Naive B cell (primary cell): ENCODE measurements at regions not wholly inside any gene's neighbourhood (a gene's known extent, or its start where the extent isn't known, plus 50 kb on each side); places are given as distances from the start of the nearest gene placed in this dataset.

Experiments
- ATAC-seq, 2 donors: fragments of 150-1000 bp; cut with Tn5 transposase; 2 replicates each; pipeline ENCODE4 v1.10.0; 2021; ENCODE audit warnings: low read depth in 2 of 2, mild to moderate bottlenecking in 2 of 2, moderate library complexity in 2 of 2
- DNase-seq: peaks from one replicate; pipeline ENCODE4 v3.0.0; 2022
- H3K27ac Mint-ChIP-seq, 6 donors: one replicate each; pipeline ENCODE4 v1.8.0; 2020 to 2022; ENCODE audit warnings: mild to moderate bottlenecking in 6 of 6, mixed read lengths in 6 of 6, moderate library complexity in 5 of 6, inconsistent platforms in 2 of 6
- H3K27me3 Mint-ChIP-seq, 3 donors: one replicate each; pipeline ENCODE4 v1.8.0; 2021 to 2022; ENCODE audit warnings: mixed read lengths in 3 of 3, mild to moderate bottlenecking in 1 of 3
- H3K36me3 Mint-ChIP-seq, 2 donors: one replicate each; pipeline ENCODE4 v1.8.0; 2020 to 2022; ENCODE audit warnings: mixed read lengths in 2 of 2, inconsistent platforms in 1 of 2, mild to moderate bottlenecking in 1 of 2
- H3K4me1 Mint-ChIP-seq, 3 donors: one replicate each; pipeline ENCODE4 v1.8.0; 2020 to 2022; ENCODE audit warnings: mixed read lengths in 3 of 3, inconsistent platforms in 1 of 3, mild to moderate bottlenecking in 1 of 3, moderate library complexity in 1 of 3
- H3K4me3 Mint-ChIP-seq, 8 donors: one replicate each; pipeline ENCODE4 v1.8.0; 2020 to 2022; ENCODE audit warnings: mild to moderate bottlenecking in 8 of 8, mixed read lengths in 8 of 8, moderate library complexity in 8 of 8, inconsistent platforms in 2 of 8
- H3K9me3 Mint-ChIP-seq, 7 donors: one replicate each; pipeline ENCODE4 v1.8.0; 2020 to 2022; ENCODE audit warnings: mixed read lengths in 7 of 7, mild to moderate bottlenecking in 5 of 7, inconsistent platforms in 2 of 7, moderate library complexity in 1 of 7

DNA sequence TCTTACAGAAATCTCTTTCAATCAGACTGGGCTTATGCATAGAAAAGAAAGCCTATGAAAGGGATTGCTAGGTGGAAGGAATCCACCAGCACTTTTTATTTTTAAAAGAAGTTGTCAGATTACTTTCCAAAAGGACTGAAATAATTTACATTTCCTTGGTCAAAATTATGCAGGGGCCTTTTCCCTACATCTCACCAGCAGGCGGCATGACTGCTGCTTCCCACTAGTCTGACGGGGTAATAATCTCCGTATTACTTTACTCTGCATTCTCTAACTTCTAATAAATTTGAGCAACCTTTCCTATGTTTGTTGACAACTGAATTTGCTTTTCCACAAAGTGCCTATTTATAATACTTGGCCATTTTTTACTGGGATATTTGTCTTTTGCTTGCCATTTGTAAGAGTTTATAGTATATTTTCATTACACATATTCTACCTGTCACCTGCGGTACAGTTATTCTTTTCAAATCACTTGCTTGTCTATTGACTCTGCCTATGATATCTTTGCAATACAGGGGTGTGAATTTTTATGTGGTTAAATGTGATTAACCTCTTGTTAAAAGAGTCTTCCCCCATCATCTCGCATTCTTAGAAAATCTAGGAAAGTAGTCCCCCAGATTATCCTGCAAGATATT, 51.9 kb upstream of the USP47 start:
- no peak for DNase-seq
- H3K4me1 Mint-ChIP-seq = no peaks in the 10 kb centered on the region
- no peak for ATAC-seq
- H3K27me3 Mint-ChIP-seq = peaks cover 1 to 28% (median 8%) of the 10 kb centered on the region in 3 donors
- no peak overlapping the region for H3K4me3 Mint-ChIP-seq
- H3K27ac Mint-ChIP-seq = no peak overlapping the region
- no peaks in the 10 kb centered on the region for H3K36me3 Mint-ChIP-seq
- H3K9me3 Mint-ChIP-seq = no peaks in the 10 kb centered on the region

GRCh38 chr11:11788063-11788710, 53.6 kb upstream of the USP47 start:
- no peak for DNase-seq
- H3K27ac Mint-ChIP-seq = peak overlapping the region in 1 of 6 donors; percentile 1
- H3K4me3 Mint-ChIP-seq = no peak overlapping the region
- H3K36me3 Mint-ChIP-seq = no peaks in the 10 kb centered on the region
- ATAC-seq = peak in 1 of 2 donors; percentile 13
- no peaks in the 10 kb centered on the region for H3K9me3 Mint-ChIP-seq
- peaks cover 8 to 26% (median 13%) of the 10 kb centered on the region in 3 donors for H3K27me3 Mint-ChIP-seq
- H3K4me1 Mint-ChIP-seq = no peaks in the 10 kb centered on the region

DNA sequence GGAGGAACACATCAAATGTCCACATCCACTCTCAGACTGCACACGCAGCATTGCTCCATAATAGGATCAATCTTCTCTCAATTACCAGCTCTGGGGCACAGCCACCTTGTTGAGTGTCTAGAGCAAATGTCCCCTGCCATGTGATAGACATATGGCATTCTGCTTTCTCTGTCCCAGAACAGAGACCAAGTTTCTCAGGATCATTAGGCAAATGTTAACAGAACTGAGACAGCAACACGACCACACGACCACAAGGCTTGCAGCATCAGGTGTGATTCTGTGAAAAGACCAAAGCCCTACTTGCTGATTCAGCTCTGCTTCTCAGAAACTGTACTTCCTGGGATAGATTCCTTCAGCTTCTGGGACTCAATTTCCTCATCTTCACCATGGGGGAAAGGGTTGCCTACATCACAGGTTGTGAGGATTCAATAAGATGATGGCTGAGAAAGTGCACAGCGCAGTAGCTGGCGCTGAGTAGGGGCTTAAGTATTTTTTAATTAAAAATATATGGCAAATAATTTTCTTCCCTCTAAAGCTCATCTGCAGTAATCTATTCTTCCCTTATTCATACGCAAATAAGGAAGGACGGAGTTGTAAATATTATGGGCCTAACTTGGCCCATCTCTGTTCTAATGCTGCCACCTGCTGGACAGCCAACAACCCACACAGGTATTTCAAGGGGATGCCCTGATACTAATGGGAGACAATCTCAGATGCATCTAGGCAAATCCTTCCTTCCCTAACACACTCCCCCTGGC, 54.3 kb upstream of the USP47 start:
- peaks cover 8 to 25% (median 16%) of the 10 kb centered on the region in 3 donors for H3K27me3 Mint-ChIP-seq
- H3K4me3 Mint-ChIP-seq = no peak overlapping the region

DNA sequence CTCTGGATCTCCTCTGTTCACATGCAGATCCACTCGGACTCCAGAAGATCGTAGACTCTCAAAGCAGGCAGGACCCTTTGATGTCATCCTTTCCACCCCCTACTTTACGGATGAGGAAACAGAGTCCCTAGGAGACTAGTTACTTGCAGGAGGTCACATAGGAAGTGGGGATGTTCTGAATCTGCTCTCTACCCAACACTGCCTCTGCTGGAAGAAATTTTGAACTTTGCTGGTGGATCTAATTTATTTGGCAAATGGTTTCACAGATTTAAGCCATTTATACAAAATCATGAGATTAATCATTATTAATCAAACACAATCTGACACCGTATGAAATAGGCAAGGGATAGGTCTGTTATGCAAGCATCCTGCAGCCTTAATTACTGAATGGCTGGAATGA, 55.0 kb upstream of the USP47 start:
- peaks cover 14 to 28% (median 23%) of the 10 kb centered on the region in 3 donors for H3K27me3 Mint-ChIP-seq
- H3K9me3 Mint-ChIP-seq = no peaks in the 10 kb centered on the region
- no peak overlapping the region for H3K4me3 Mint-ChIP-seq
- DNase-seq = no peak
- ATAC-seq = no peak
- no peaks in the 10 kb centered on the region for H3K4me1 Mint-ChIP-seq
- H3K27ac Mint-ChIP-seq = peak overlapping the region in 1 of 6 donors; percentile 12
- H3K36me3 Mint-ChIP-seq = no peaks in the 10 kb centered on the region

More for the DNA sequence above, 54.3 kb upstream of the USP47 start:
- Mint-ChIP-seq H3K9me3 (no peaks in the 10 kb centered on the region), H3K4me1 (no peaks in the 10 kb centered on the region), H3K27ac (no peak overlapping the region), H3K36me3 (no peaks in the 10 kb centered on the region)
- ATAC-seq (peak; percentile 89 to 95), DNase-seq (peak; percentile 50)

DNA sequence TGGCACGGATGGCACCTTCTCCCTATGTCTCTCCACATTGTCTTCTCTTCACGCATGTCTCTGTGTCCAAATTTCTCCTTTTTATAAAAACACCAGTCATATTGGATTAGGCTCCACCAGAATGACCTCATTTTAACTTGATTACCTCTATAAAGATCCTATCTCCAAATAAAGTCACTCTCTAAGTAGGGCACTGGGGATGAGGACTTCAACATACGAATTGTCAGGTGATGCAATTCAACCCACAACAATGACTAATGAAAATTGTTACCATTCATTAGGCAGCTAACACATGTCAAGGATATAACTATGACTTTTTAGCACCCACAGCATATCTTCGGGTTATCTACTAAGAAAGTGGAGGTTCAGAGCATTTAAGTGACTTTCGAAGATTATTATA, 55.5 kb upstream of the USP47 start:
- Mint-ChIP-seq H3K4me3 (no peak overlapping the region), H3K9me3 (no peaks in the 10 kb centered on the region), H3K27ac (no peak overlapping the region), H3K4me1 (no peaks in the 10 kb centered on the region), H3K27me3 (peaks cover 14 to 30% (median 28%) of the 10 kb centered on the region in 3 donors), H3K36me3 (no peaks in the 10 kb centered on the region)
- DNase-seq (no peak), ATAC-seq (no peak)

DNA sequence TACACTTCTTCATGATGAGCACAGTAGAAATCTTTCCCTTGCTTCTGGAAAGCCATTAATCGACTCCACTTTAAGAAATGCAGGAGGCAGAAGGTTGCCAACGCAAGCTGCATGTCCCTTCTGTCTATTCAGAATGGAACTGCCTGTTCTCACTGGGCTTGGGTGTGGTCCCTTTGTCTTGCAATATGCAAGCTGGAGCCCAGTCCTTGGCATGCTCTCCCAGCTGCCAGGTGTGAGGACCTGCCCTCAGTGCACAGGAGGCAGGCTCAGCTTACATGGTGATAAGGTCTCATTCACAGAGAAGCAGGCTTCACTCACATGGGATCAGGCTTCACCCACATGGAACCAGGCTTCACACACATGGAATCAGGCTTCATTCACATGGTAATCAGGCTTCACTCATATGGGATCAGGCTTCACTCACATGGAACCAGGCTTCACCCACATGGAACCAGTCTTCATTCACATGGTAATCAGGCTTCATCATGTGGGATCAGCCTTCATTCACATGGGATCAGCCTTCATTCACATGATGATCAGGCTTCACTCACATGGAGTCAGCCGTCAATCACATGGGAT, 59.2 kb upstream of the USP47 start:
- Mint-ChIP-seq H3K36me3 (no peaks in the 10 kb centered on the region), H3K27me3 (peaks cover 24 to 34% (median 30%) of the 10 kb centered on the region in 3 donors), H3K4me1 (no peaks in the 10 kb centered on the region), H3K9me3 (no peaks in the 10 kb centered on the region), H3K27ac (no peak overlapping the region), H3K4me3 (no peak overlapping the region)
- no peak for ATAC-seq
- no peak for DNase-seq

- Mint-ChIP-seq H3K36me3 (no peaks in the 10 kb centered on the region), H3K4me3 (no peak overlapping the region), H3K9me3 (no peaks in the 10 kb centered on the region), H3K27me3 (peaks cover 32 to 41% (median 34%) of the 10 kb centered on the region in 3 donors), H3K4me1 (no peaks in the 10 kb centered on the region), H3K27ac (no peak overlapping the region)
- ATAC-seq (no peak), DNase-seq (no peak)
Observed at GRCh38 chr11:11780858-11781257, 60.9 kb upstream of the USP47 start.

DNA sequence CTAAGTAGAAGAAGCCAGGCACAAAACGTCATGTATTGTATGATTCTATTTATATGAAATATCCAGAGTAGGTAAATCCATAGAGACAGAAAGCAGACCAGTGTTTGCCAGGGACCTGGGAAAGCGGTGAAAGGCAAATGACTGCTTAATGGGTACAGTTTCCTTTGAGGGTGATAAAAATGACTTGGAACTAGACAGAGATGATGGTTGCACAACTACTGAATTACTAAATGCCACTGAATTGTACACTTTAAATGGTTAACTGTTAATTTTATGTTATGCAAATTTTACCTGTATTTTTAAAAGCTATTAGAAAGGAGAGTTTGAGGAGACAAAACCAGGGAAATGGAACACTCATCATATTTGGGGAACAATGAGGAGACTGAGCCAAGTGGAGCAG, 61.8 kb upstream of the USP47 start:
- peaks cover 40 to 48% (median 41%) of the 10 kb centered on the region in 3 donors for H3K27me3 Mint-ChIP-seq
- no peak overlapping the region for H3K27ac Mint-ChIP-seq
- H3K4me1 Mint-ChIP-seq = no peaks in the 10 kb centered on the region
- DNase-seq (no peak), ATAC-seq (no peak)
- H3K9me3 Mint-ChIP-seq = no peaks in the 10 kb centered on the region
- no peak overlapping the region for H3K4me3 Mint-ChIP-seq
- no peaks in the 10 kb centered on the region for H3K36me3 Mint-ChIP-seq

DNA sequence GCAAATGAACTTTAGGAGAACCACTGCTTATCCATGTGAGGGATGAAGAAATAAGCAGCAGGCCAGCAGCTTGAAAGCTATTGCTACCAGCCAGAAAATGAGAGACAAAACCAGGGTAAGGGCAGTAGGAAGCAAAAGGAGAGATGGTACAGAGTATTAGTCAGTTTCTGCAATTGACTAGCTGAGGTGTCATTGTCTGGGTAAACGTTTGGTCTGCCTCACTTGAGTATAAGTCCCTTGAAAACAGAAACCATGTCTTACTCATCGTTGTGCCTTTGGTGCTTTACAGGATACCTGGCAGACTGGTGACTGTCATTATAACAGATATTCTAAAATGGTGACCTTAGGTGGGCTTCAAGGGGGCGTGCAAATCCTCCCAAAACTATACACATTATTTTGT, 63.9 kb upstream of the USP47 start:
- no peaks in the 10 kb centered on the region for H3K4me1 Mint-ChIP-seq

DNA sequence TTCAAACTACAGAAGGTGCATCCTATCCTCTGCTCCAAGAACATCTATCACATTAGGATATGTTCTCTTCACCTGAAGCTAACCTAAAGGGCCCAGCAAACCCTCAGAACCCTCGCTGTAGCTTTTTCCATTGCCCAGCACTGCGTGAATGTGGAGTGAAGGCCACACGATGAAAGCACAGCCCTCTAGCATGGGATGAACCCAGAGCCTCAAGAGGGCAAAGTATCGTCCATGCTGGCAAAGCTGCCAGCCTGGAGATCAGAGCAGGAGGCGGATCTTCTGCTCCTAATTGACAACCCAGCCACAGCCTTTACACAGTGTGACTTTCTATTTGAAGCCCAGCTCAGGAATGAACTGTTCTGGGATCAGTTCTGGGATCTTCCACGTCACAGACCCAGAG, 65.1 kb upstream of the USP47 start:
- Mint-ChIP-seq H3K4me3 (no peak overlapping the region), H3K27me3 (peaks cover 37 to 49% (median 40%) of the 10 kb centered on the region in 3 donors), H3K36me3 (no peaks in the 10 kb centered on the region), H3K9me3 (no peaks in the 10 kb centered on the region), H3K4me1 (no peaks in the 10 kb centered on the region), H3K27ac (no peak overlapping the region)
- ATAC-seq (no peak), DNase-seq (no peak)

More for the DNA sequence above, 63.9 kb upstream of the USP47 start:
- H3K27me3 Mint-ChIP-seq = peaks cover 40 to 54% (median 45%) of the 10 kb centered on the region in 3 donors
- H3K36me3 Mint-ChIP-seq = no peaks in the 10 kb centered on the region
- H3K4me3 Mint-ChIP-seq = no peak overlapping the region
- no peaks in the 10 kb centered on the region for H3K9me3 Mint-ChIP-seq
- ATAC-seq (no peak), DNase-seq (no peak)
- H3K27ac Mint-ChIP-seq = no peak overlapping the region

- Mint-ChIP-seq H3K27ac (no peak overlapping the region), H3K27me3 (peaks cover 45 to 52% (median 50%) of the 10 kb centered on the region in 3 donors)
Observed at GRCh38 chr11:11774928-11775327, 66.8 kb upstream of the USP47 start.

GRCh38 chr11:11772865-11773515, 68.8 kb upstream of the USP47 start:
- no peaks in the 10 kb centered on the region for H3K36me3 Mint-ChIP-seq

More at GRCh38 chr11:11774928-11775327, 66.8 kb upstream of the USP47 start:
- H3K4me3 Mint-ChIP-seq = no peak overlapping the region
- no peaks in the 10 kb centered on the region for H3K4me1 Mint-ChIP-seq
- H3K36me3 Mint-ChIP-seq = no peaks in the 10 kb centered on the region
- ATAC-seq (no peak), DNase-seq (no peak)
- no peaks in the 10 kb centered on the region for H3K9me3 Mint-ChIP-seq

DNA sequence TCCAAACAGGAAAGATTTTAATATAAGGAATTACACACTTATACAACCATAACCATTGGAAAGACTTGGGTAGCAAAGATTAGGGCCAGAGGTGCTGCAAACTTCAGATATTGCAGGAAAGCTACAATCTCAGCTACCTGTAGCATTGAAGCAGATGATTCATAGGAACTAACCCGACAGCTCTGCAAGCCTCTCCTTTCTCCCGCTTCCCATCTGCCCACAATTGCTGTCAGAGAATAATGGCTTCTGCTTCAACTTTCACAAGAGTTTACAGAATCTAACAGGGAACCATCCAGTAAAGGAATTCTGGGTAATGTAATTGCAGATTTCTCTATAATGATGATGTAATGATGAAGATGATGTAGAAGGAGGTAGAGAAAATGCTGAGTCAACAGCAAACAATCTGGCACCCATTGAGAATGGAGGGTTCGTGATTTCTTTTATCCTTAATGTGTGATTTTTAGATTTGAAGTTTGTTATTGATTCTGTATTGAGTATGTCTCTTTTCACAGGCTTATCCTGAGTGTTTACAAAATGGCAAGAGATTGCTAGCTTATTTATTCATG, 70.8 kb upstream of the USP47 start:
- Mint-ChIP-seq H3K4me1 (no peaks in the 10 kb centered on the region), H3K36me3 (no peaks in the 10 kb centered on the region), H3K27me3 (peaks cover 54 to 57% (median 55%) of the 10 kb centered on the region in 3 donors), H3K27ac (no peak overlapping the region), H3K9me3 (no peaks in the 10 kb centered on the region), H3K4me3 (no peak overlapping the region)
- DNase-seq = no peak
- no peak for ATAC-seq

More at GRCh38 chr11:11772865-11773515, 68.8 kb upstream of the USP47 start:
- DNase-seq (no peak), ATAC-seq (no peak)
- H3K27me3 Mint-ChIP-seq = peaks cover 55 to 60% (median 57%) of the 10 kb centered on the region in 3 donors
- no peaks in the 10 kb centered on the region for H3K9me3 Mint-ChIP-seq
- H3K4me1 Mint-ChIP-seq = no peaks in the 10 kb centered on the region
- H3K4me3 Mint-ChIP-seq = no peak overlapping the region
- no peak overlapping the region for H3K27ac Mint-ChIP-seq
